GM18868 (cell line): ENCODE measurements at regions not wholly inside any gene's neighbourhood (a gene's known extent, or its start where the extent isn't known, plus 50 kb on each side); places are given as distances from the start of the nearest gene placed in this dataset.
"Not testable (repeated sequence)": the region's sequence is repeated elsewhere in the genome, so short reads cannot be mapped to it uniquely, and the experiment has no call there.

ENCODE experiments used
- ATAC-seq: cut with Tn5 transposase; IDR thresholded peaks from one replicate; pipeline ENCODE4 v1.9.1; 2021; ENCODE audit warnings: mild to moderate bottlenecking, moderate library complexity; ENCODE audit not compliant: unreplicated experiment

DNA sequence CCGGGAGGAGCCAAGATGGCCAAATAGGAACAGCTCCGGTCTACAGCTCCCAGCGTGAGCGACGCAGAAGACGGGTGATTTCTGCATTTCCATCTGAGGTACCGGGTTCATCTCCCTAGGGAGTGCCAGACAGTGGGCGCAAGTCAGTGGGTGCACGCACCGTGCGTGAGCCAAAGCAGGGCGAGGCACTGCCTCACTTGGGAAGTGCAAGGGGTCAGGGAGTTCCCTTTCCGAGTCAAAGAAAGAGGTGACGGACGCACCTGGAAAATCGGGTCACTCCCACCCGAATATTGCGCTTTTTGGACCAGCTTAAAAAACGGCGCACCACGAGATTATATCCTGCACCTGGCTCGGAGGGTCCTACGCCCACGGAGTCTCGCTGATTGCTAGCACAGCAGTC, 400.8 kb upstream of the KLHL29 start:
- not testable (repeated sequence) for ATAC-seq

DNA sequence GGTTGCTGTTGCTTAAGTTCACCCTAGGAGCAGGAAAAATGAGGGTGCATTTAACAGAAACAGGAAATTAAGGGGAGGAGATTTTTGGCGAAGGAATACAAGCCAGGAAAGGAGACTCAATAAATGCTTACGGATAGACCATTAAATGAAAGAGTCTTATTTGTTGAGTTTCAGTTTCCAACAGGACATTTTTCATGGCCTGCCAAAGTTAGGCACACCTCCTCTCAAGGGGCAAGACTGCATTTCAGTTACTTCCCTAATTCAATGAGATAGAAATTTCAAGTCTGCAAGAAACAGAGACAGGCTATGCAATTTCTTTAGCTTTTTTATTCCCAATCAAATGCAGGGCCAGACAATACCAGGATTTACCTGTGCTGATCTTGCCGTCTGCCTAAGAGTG, 394.7 kb upstream of the KLHL29 start:
- no peak for ATAC-seq

- ATAC-seq = no peak
Measured at GRCh38 chr2:22991844-22992243, 393.1 kb upstream of the KLHL29 start.

DNA sequence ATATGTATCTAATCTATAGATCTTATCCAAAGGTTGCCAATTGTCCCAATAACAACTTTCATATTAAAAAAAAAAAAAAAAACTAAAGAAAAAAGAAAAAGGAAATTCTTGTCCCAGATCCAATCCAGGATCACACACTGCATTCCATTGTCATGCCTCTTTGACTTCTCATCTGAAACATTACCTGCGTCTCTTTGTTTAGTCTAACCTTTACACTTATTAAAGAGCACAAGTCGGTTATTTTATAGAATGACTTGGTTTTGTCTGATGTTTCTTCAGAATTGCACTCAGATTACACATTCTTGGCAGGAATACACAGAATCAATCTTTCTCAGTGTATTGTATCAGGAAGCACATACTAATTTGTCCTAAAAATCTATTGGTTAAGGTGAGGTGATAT, 392.5 kb upstream of the KLHL29 start:
- no peak for ATAC-seq

GRCh38 chr2:22993250-22993649, 391.7 kb upstream of the KLHL29 start:
- ATAC-seq = no peak

- ATAC-seq = no peak
Measured at GRCh38 chr2:22995576-22995975, 389.4 kb upstream of the KLHL29 start.

- ATAC-seq = no peak
Measured at GRCh38 chr2:22996911-22997310, 388.1 kb upstream of the KLHL29 start.

DNA sequence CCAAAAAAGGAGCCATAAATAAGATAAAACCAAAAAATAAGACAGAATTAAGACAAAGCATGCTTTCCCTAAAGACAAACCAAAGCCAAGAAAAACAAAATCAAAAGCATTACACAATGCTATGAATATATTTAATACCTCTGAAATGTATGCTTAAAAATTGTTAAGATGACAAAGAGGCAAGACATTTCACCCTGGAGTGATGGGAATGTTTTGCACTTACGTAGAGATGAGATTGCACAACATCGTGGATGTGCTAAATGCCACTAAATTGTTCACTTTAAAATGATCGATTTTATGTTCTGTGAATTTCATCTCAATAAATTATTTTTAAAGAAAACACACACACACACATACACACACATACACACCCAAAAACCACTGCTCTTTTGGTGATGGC, 386.6 kb upstream of the KLHL29 start:
- ATAC-seq = no peak

- no peak for ATAC-seq
Measured at GRCh38 chr2:22999951-23000350, 385.0 kb upstream of the KLHL29 start.

DNA sequence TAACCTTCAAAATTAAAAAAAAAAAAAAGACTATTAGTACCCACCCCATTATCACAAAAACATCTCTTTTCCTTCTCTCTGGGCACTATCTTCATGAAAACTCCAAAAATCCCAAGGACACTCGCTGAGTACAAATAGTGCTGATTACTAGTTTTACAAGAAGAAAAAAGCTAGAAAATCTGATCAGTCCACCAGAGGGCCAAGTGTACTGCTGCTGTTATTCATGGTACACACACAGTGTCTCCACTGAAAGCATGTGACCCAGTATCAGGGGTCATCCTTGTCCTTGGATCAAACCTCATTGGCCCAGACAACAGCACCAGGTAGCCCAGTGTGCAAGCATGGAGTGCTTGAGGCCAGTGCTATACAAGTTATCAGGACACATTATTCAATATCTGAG, 382.7 kb upstream of the KLHL29 start:
- no peak for ATAC-seq

- ATAC-seq = no peak
Measured at GRCh38 chr2:23005469-23005868, 379.5 kb upstream of the KLHL29 start.

- no peak for ATAC-seq
Measured at GRCh38 chr2:23007631-23008235, 377.2 kb upstream of the KLHL29 start.

DNA sequence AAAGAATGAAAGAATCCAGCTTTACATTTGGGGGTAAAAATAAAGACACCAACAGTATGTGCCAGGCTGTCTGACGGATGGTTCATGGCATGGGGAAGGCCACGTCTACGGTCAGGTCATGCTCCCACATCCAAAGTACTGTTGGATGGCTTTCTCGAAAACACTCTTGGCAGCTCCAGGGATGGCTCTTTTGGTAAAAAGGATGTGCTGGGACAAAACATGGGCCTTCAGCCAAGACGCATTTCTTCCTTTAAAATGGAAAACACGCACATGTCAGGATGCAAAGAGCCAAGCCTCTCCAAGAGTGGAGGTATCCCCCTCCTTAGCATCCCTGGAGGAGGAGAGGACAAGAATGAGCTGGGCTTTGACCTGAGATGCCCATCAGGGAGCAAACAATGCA, 376.5 kb upstream of the KLHL29 start:
- no peak for ATAC-seq

GRCh38 chr2:23008951-23009350, 376.0 kb upstream of the KLHL29 start:
- ATAC-seq = no peak

- no peak for ATAC-seq
Measured at GRCh38 chr2:23009545-23010149, 375.3 kb upstream of the KLHL29 start.

DNA sequence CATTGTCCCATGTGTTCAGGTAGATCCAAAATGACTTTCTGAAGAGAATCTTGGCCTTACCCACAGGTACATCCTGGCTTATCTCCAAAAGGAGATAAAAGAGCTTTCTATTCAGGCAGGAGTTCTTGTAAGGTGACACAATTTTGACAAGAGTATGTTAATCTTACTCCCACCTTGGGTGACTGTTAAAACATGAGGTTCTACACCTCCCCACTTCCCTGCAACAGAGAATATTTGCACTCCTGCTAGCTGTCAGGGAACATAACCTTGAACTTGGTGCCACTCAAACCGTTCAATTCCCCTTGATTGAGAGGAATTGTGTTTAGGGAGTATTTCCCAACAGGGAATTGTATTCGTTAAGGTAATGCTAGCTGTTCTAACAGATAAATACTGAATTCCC, 372.5 kb upstream of the KLHL29 start:
- no peak for ATAC-seq

DNA sequence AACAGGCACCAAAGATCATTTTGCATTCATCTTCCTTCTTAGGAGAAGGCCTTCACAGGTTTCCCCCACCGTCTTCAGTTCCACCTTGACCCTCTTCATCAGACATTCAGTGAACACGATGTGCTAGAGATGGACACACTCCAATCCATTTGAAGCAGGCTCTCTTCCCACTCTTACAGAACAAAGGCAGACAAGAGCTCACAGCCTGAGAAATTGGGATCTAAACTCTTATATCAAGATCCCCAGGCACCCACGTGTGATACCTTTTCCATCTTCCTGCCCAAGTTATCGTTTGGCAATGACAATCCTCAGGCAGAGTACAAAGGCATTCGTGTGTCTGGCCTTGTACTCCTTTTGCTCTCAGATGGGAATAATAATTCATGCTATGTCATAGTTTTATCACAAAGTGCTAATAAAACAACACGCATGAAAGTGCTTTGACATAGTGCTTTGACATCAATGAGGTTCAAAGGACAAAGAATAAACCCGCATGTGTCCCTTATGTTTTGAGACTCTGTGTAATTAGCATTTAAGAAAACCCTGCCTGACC, 369.3 kb upstream of the KLHL29 start:
- no peak for ATAC-seq

DNA sequence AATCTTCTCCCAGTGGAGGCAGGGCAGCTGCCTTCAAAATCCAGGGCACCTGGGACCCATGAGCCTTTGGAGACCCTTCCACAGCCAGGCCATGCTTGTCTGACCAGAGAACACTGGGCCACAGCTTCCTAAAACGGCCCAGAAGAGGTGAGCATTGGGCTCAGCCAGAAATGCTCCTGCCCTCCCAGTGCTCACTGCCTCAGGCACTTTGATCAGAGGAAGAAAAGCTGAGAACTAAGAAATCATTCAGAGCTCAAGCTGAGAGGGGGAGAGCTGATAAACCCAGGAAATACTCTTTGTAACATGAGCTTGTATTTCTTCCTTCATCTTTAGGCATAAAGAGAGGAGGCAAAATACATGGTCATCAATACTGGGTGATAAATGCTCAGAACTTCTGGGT, 365.5 kb upstream of the KLHL29 start:
- no peak for ATAC-seq

GRCh38 chr2:23020659-23021058, 364.3 kb upstream of the KLHL29 start:
- ATAC-seq = no peak

DNA sequence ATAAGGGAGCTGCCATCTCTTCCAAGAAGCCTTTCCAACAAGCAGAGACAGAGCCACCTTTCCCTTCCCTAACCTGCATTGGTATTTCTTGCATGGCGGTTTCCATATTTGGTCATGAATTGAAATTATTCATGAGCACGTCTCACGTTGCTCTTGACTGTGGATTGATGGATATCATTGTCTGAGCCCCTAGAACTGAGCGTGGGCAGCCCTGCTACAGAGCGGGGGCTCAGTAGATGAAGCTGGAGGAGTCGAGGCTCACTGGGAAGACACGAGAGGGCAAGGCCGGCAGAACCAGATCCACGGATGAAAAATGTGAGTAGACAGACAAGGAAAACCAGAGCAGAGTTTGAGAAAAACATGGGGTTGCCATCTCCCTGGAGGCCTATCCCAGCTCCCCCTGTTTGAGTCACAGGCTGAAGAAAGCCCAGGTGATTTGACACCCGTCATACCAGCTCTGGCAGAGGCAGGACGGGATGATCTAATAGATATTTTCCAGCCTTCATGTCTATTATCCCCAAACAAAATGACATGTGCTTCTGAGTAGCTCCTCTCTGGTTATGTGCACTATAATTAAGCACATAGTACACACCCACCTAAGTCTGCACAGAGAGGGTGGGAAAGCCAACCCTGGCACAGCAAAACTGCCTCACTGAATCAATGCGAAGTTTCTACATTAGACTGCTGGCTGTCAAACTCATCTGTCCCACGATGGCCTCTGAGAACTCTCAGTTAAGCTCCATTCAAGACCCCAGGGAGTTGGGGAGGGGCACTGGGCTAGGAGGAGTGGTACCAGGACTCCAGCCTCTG, 363.5 kb upstream of the KLHL29 start:
- ATAC-seq = no peak

DNA sequence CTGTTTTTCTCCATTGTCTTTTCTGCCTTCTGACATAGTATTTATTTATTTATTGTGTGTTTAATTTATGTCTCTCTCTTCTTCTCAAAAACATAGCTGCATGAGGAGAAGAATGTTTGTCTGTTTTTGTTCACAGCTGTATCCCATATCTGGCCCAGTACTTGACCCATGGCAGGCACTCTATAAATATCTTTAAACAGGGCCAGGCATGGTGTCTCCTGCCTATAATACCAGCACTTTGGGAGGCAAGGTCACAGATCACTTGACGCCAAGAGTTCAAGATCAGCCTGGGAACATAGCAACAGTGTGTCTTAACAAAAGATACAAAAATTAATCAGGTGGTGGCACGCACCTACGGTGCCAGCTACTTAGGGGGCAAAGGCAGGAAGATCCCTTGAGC, 361.3 kb upstream of the KLHL29 start:
- no peak for ATAC-seq

- ATAC-seq = no peak
Measured at GRCh38 chr2:23026671-23027070, 358.3 kb upstream of the KLHL29 start.
